MCF 10A (cell line): ENCODE measurements at regions not wholly inside any gene's neighbourhood (a gene's known extent, or its start where the extent isn't known, plus 50 kb on each side); places are given as distances from the start of the nearest gene placed in this dataset.

ENCODE experiments used
- BruUV-seq: library from RNA; stranded (reverse); fragments of 400-500 nt; replicated peaks from 2 replicates; lab custom pipeline; 2021; lab: Mats Ljungman, UMichigan
- CTCF ChIA-PET: fragments of 300-600 bp; sonication (Branson Sonifier 250); formaldehyde crosslinking; extraction: SDS; loops from one replicate; lab custom pipeline; 2021; ENCODE audit warnings: antibody characterized with exemption, inconsistent platforms; lab: Yijun Ruan, JAX
- POLR2A ChIA-PET: fragments of 300-600, 350-650 bp; sonication (Branson Sonifier 250); formaldehyde crosslinking; extraction: SDS; loops from one replicate; lab custom pipeline; 2020; ENCODE audit warnings: antibody characterized with exemption, inconsistent platforms; lab: Yijun Ruan, JAX
- DNase-seq: peaks from one replicate; pipeline ENCODE4 v3.0.0-alpha.2; 2018; ENCODE audit not compliant: unreplicated experiment
- H3K27ac Mint-ChIP-seq: one replicate; pipeline ENCODE4 v1.8.0; 2022; ENCODE audit warnings: mild to moderate bottlenecking, low read depth, mixed read lengths; ENCODE audit not compliant: unreplicated experiment
- H3K27me3 Mint-ChIP-seq: one replicate; pipeline ENCODE4 v1.8.0; 2022; ENCODE audit warnings: mixed read lengths; ENCODE audit not compliant: insufficient read depth, unreplicated experiment
- H3K36me3 Mint-ChIP-seq: one replicate; pipeline ENCODE4 v1.8.0; 2022; ENCODE audit warnings: mild to moderate bottlenecking, moderate library complexity, mixed read lengths; ENCODE audit not compliant: insufficient read depth, unreplicated experiment
- H3K4me1 Mint-ChIP-seq: one replicate; pipeline ENCODE4 v1.8.0; 2022; ENCODE audit warnings: mixed read lengths; ENCODE audit not compliant: insufficient read depth, unreplicated experiment
- H3K4me3 Mint-ChIP-seq: one replicate; pipeline ENCODE4 v1.8.0; 2022; ENCODE audit warnings: mild to moderate bottlenecking, moderate library complexity, mixed read lengths; ENCODE audit not compliant: unreplicated experiment
- H3K9me3 Mint-ChIP-seq: one replicate; pipeline ENCODE4 v1.8.0; 2022; ENCODE audit warnings: mixed read lengths; ENCODE audit not compliant: unreplicated experiment
- intact Hi-C: fragments of 100-400 bp; cut with micrococcal nuclease; formaldehyde crosslinking; loops from 2 replicates; pipeline ENCODE4 v1.14.1; 2022
- TF ChIP-seq, protein P1 (sequence below): fragments of 200-600 bp; IDR thresholded peaks from one replicate; pipeline ENCODE4 v1.8.0; 2022; ENCODE audit warnings: antibody characterized with exemption, mild to moderate bottlenecking; ENCODE audit not compliant: unreplicated experiment

DNA sequence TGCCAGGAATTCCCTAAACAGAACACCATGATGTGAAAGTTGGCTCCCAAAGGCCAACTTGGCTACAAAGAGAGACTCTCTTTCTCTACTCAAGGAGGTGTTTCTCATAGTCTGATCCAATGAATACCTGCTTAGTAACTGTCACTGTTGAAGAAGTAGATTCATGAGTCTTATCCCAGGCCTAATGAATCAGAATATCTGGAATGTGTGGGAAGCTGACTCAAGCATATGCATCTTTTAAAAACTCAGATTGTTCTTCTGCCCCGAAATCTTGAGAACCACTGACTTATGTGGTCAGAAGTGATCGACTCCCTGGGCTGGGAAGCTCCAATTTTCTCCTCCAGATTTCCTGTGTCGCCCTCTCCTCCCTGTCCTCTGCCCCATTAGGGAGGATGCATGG, 345.6 kb downstream of the PLK2 start:
- no peak overlapping the region for H3K4me3 Mint-ChIP-seq
- H3K4me1 Mint-ChIP-seq, result peaks cover 6% of the 10 kb centered on the region
- intact Hi-C loops, result no loop called here
- ChIA-PET CTCF (interaction anchor here (0.6 kb wide), 1 partner anchor 51 kb away, joined by 5 read pairs; no protein-coding TSS in a partner anchor), POLR2A (interaction anchor here (1.1 kb wide), 1 partner anchor 22 kb away, joined by 3 read pairs; no protein-coding TSS in a partner anchor)
- no peaks in the 10 kb centered on the region for H3K9me3 Mint-ChIP-seq
- H3K27me3 Mint-ChIP-seq, result no peaks in the 10 kb centered on the region
- DNase-seq, result peak; percentile 29
- no TSS peak for BruUV-seq
- H3K36me3 Mint-ChIP-seq, result no peaks in the 10 kb centered on the region
- TF ChIP-seq, protein P1, sequence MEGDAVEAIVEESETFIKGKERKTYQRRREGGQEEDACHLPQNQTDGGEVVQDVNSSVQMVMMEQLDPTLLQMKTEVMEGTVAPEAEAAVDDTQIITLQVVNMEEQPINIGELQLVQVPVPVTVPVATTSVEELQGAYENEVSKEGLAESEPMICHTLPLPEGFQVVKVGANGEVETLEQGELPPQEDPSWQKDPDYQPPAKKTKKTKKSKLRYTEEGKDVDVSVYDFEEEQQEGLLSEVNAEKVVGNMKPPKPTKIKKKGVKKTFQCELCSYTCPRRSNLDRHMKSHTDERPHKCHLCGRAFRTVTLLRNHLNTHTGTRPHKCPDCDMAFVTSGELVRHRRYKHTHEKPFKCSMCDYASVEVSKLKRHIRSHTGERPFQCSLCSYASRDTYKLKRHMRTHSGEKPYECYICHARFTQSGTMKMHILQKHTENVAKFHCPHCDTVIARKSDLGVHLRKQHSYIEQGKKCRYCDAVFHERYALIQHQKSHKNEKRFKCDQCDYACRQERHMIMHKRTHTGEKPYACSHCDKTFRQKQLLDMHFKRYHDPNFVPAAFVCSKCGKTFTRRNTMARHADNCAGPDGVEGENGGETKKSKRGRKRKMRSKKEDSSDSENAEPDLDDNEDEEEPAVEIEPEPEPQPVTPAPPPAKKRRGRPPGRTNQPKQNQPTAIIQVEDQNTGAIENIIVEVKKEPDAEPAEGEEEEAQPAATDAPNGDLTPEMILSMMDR, result no peak
- no peak overlapping the region for H3K27ac Mint-ChIP-seq

- TF ChIP-seq, protein P1, result no peak
- H3K27ac Mint-ChIP-seq, result no peak overlapping the region
- DNase-seq, result no peak
- no peak overlapping the region for H3K4me3 Mint-ChIP-seq
- ChIA-PET CTCF (interaction anchor here (0.5 to 0.6 kb wide), 4 partner anchors 25 to 500 kb away, joined by 3 to 5 read pairs (median 3); no protein-coding TSS in a partner anchor), POLR2A (interaction anchor here (1.1 kb wide), 1 partner anchor 21 kb away, joined by 3 read pairs; no protein-coding TSS in a partner anchor)
- no peaks in the 10 kb centered on the region for H3K27me3 Mint-ChIP-seq
- peaks cover 6% of the 10 kb centered on the region for H3K4me1 Mint-ChIP-seq
- H3K36me3 Mint-ChIP-seq, result no peaks in the 10 kb centered on the region
- BruUV-seq, result no TSS peak
- no peaks in the 10 kb centered on the region for H3K9me3 Mint-ChIP-seq
- intact Hi-C loops, result no loop called here
These were observed 346.7 kb downstream of the PLK2 start for GRCh38 chr5:58113172-58113571.

- CTCF ChIA-PET, result interaction anchor here (0.7 kb wide), 2 partner anchors 25 to 125 kb away, joined by 3 read pairs; no protein-coding TSS in a partner anchor
- Mint-ChIP-seq H3K27ac (no peak overlapping the region), H3K27me3 (no peaks in the 10 kb centered on the region), H3K36me3 (no peaks in the 10 kb centered on the region), H3K9me3 (no peaks in the 10 kb centered on the region), H3K4me3 (no peak overlapping the region), H3K4me1 (no peaks in the 10 kb centered on the region)
- intact Hi-C loops, result no loop called here
- no peak for DNase-seq
- POLR2A ChIA-PET, result no interaction called here
- TF ChIP-seq, protein P1, result no peak
- BruUV-seq, result no TSS peak
These were observed 351.4 kb downstream of the PLK2 start for GRCh38 chr5:58108511-58108910.

- CTCF ChIA-PET, result interaction anchor here (0.7 kb wide), 2 partner anchors 26 to 126 kb away, joined by 3 read pairs; no protein-coding TSS in a partner anchor
- DNase-seq, result peak; percentile 4
- no peak overlapping the region for H3K4me3 Mint-ChIP-seq
These were observed 352.2 kb downstream of the PLK2 start for GRCh38 chr5:58107704-58108103.

More at GRCh38 chr5:58107704-58108103, 352.2 kb downstream of the PLK2 start:
- H3K4me1 Mint-ChIP-seq, result no peaks in the 10 kb centered on the region
- no peaks in the 10 kb centered on the region for H3K36me3 Mint-ChIP-seq
- no peak overlapping the region for H3K27ac Mint-ChIP-seq
- H3K9me3 Mint-ChIP-seq, result no peaks in the 10 kb centered on the region
- no peaks in the 10 kb centered on the region for H3K27me3 Mint-ChIP-seq
- BruUV-seq, result no TSS peak
- TF ChIP-seq, protein P1, result no peak
- POLR2A ChIA-PET, result no interaction called here
- intact Hi-C loops, result no loop called here
